HEK293 (cell line): ENCODE measurements at regions not wholly inside any gene's neighbourhood (a gene's known extent, or its start where the extent isn't known, plus 50 kb on each side); places are given as distances from the start of the nearest gene placed in this dataset.

Source experiments
- CTCF ChIA-PET: fragments of 350-600 bp; formaldehyde crosslinking; extraction: SDS; loops from one replicate; lab custom pipeline; 2021; ENCODE audit warnings: antibody characterized with exemption; lab: Yijun Ruan, JAX
- POLR2A ChIA-PET: fragments of 300-600 bp; formaldehyde crosslinking; extraction: SDS; loops from one replicate; lab custom pipeline; 2020; ENCODE audit warnings: antibody characterized with exemption, inconsistent platforms; lab: Yijun Ruan, JAX
- H3K27ac ChIP-seq: fragments of 200-500 bp; sonication (Bioruptor generic); 2 replicates; pipeline ENCODE4 v1.5.1; 2014; ENCODE audit warnings: low read depth, low read length, control low read depth, inconsistent platforms; ENCODE audit errors: extremely low read depth
- H3K36me3 ChIP-seq, 2 experiments: fragments of 200-500 bp in 1 of 2; sonication (Bioruptor generic) in 1 of 2; 1 replicate in 1 of 2; 2 replicates in 1 of 2; pipeline ENCODE4 v1.5.1; 2014 to 2017; ENCODE audit warnings: inconsistent platforms in 2 of 2, low read length in 2 of 2; ENCODE audit not compliant: control insufficient read depth in 2 of 2, insufficient read depth in 1 of 2
- H3K4me1 ChIP-seq: fragments of 200-500 bp; sonication (Bioruptor generic); 2 replicates; pipeline ENCODE4 v1.5.1; 2014; ENCODE audit warnings: mild to moderate bottlenecking, low read length, inconsistent platforms; ENCODE audit not compliant: control insufficient read depth, insufficient read depth
- H3K4me3 ChIP-seq: 2 replicates; pipeline ENCODE4 v1.5.1; 2011; ENCODE audit warnings: low read depth, mild to moderate bottlenecking, control low read depth, low read length, moderate library complexity
- H3K9me3 ChIP-seq: fragments of 200-500 bp; sonication (Bioruptor generic); 2 replicates; pipeline ENCODE4 v1.5.1; 2014; ENCODE audit warnings: low read depth, low read length, inconsistent platforms; ENCODE audit not compliant: control insufficient read depth, insufficient read depth
- EGR2 ChIP-seq: fragments of 450-650 bp; formaldehyde crosslinking; IDR thresholded peaks from 2 replicates; pipeline ENCODE4 v1.5.1; 2016; ENCODE audit warnings: low read depth, missing biosample characterization, missing genetic modification characterization
- ELK4 ChIP-seq: IDR thresholded peaks from 2 replicates; pipeline ENCODE4 v1.6.1; 2011; ENCODE audit warnings: mild to moderate bottlenecking, low read depth, low read length, borderline replicate concordance
- FEZF1 ChIP-seq: fragments of 450-650 bp; formaldehyde crosslinking; IDR thresholded peaks from 2 replicates; pipeline ENCODE4 v1.5.1; 2016; ENCODE audit warnings: missing biosample characterization, missing genetic modification characterization
- HIC1 ChIP-seq: fragments of 450-650 bp; formaldehyde crosslinking; IDR thresholded peaks from 2 replicates; pipeline ENCODE4 v1.5.1; 2016; ENCODE audit warnings: missing biosample characterization, missing genetic modification characterization
- KLF17 ChIP-seq: fragments of 450-650 bp; formaldehyde crosslinking; IDR thresholded peaks from 2 replicates; pipeline ENCODE4 v1.5.1; 2016; ENCODE audit warnings: missing biosample characterization, missing genetic modification characterization
- MEIS1 ChIP-seq: sonication (generic); formaldehyde crosslinking; IDR thresholded peaks from 2 replicates; pipeline ENCODE4 v1.8.1; 2022; ENCODE audit warnings: missing genetic modification reagents, mild to moderate bottlenecking, borderline replicate concordance
- SALL2 ChIP-seq: fragments of 450-650 bp; formaldehyde crosslinking; IDR thresholded peaks from 2 replicates; pipeline ENCODE4 v1.5.0; 2017; ENCODE audit warnings: missing biosample characterization, mild to moderate bottlenecking, missing genetic modification characterization, borderline replicate concordance
- TRIM28 ChIP-seq: IDR thresholded peaks from 2 replicates; pipeline ENCODE4 v1.6.1; 2011; ENCODE audit warnings: low read length, control low read depth, borderline replicate concordance
- ZFP41 ChIP-seq: fragments of 450-650 bp; formaldehyde crosslinking; IDR thresholded peaks from 2 replicates; pipeline ENCODE4 v1.5.1; 2016; ENCODE audit warnings: missing biosample characterization, missing genetic modification characterization, borderline replicate concordance
- ZFP69B ChIP-seq: fragments of 450-650 bp; formaldehyde crosslinking; IDR thresholded peaks from 2 replicates; pipeline ENCODE4 v1.5.1; 2016; ENCODE audit warnings: missing biosample characterization, missing genetic modification characterization
- ZNF133 ChIP-seq: fragments of 450-650 bp; formaldehyde crosslinking; IDR thresholded peaks from 2 replicates; pipeline ENCODE4 v1.5.1; 2016; ENCODE audit warnings: missing biosample characterization, missing genetic modification characterization
- ZNF26 ChIP-seq: fragments of 450-650 bp; formaldehyde crosslinking; IDR thresholded peaks from 2 replicates; pipeline ENCODE4 v1.5.1; 2016; ENCODE audit warnings: missing biosample characterization, missing genetic modification characterization
- ZNF280D ChIP-seq: fragments of 450-650 bp; formaldehyde crosslinking; IDR thresholded peaks from 2 replicates; pipeline ENCODE4 v1.5.1; 2016; ENCODE audit warnings: missing biosample characterization, missing genetic modification characterization
- ZNF311 ChIP-seq: fragments of 450-650 bp; formaldehyde crosslinking; IDR thresholded peaks from 2 replicates; pipeline ENCODE4 v1.5.1; 2017; ENCODE audit warnings: missing biosample characterization, missing genetic modification characterization, borderline replicate concordance
- ZNF404 ChIP-seq: fragments of 450-650 bp; formaldehyde crosslinking; IDR thresholded peaks from 2 replicates; pipeline ENCODE4 v1.5.1; 2017; ENCODE audit warnings: missing biosample characterization, missing genetic modification characterization
- ZNF416 ChIP-seq: fragments of 450-650 bp; formaldehyde crosslinking; IDR thresholded peaks from 2 replicates; pipeline ENCODE4 v1.5.1; 2016; ENCODE audit warnings: missing biosample characterization, missing genetic modification characterization
- ZNF548 ChIP-seq: fragments of 450-650 bp; formaldehyde crosslinking; IDR thresholded peaks from 2 replicates; pipeline ENCODE4 v1.5.1; 2016; ENCODE audit warnings: missing biosample characterization, missing genetic modification characterization
- ZNF561 ChIP-seq: fragments of 450-650 bp; IDR thresholded peaks from 2 replicates; pipeline ENCODE4 v1.5.1; 2018; ENCODE audit warnings: missing biosample characterization, missing genetic modification characterization, borderline replicate concordance
- ZNF580 ChIP-seq: fragments of 450-650 bp; formaldehyde crosslinking; IDR thresholded peaks from 2 replicates; pipeline ENCODE4 v1.5.1; 2016; ENCODE audit warnings: missing biosample characterization, missing genetic modification characterization
- ZNF600 ChIP-seq: fragments of 450-650 bp; formaldehyde crosslinking; IDR thresholded peaks from 2 replicates; pipeline ENCODE4 v1.5.1; 2016; ENCODE audit warnings: missing biosample characterization, missing genetic modification characterization
- ZNF658 ChIP-seq: fragments of 450-650 bp; formaldehyde crosslinking; IDR thresholded peaks from 2 replicates; pipeline ENCODE4; 2016; ENCODE audit warnings: missing biosample characterization, missing genetic modification characterization
- ZNF776 ChIP-seq: fragments of 450-650 bp; formaldehyde crosslinking; IDR thresholded peaks from 2 replicates; pipeline ENCODE4 v1.5.0; 2017; ENCODE audit warnings: missing biosample characterization, missing genetic modification characterization, borderline replicate concordance

GRCh38 chr1:25003457-25004190 lies 73.5 kb upstream of the RUNX3 start:
- POLR2A ChIA-PET: no interaction called here
- no peak for TF ChIP-seq FEZF1 (tag by site-specific recombination)
- no peak for TF ChIP-seq KLF17
- no peak for TF ChIP-seq ZFP41 (tag by site-specific recombination)
- TF ChIP-seq EGR2 (tag by site-specific recombination): no peak
- no peak for TF ChIP-seq ZNF776
- TF ChIP-seq ZNF133: no peak
- TF ChIP-seq ZNF580 (tag by site-specific recombination): no peak
- no peak for TF ChIP-seq ZNF416
- no peak for TF ChIP-seq ZNF404 (tag by site-specific recombination)
- TF ChIP-seq SALL2 (tag by site-specific recombination): no peak
- no peak for TF ChIP-seq ZNF658 (tag by site-specific recombination)
- no peak for TF ChIP-seq TRIM28
- Histone ChIP-seq H3K36me3 (no peaks in the 10 kb centered on the region), H3K9me3 (no peaks in the 10 kb centered on the region), H3K4me3 (no peak overlapping the region), H3K27ac (no peak overlapping the region), H3K4me1 (no peaks in the 10 kb centered on the region)
- CTCF ChIA-PET: interaction anchor here (0.5 to 1.1 kb wide), 3 partner anchors 13 to 120 kb away, joined by 3 to 4 read pairs (median 3); no protein-coding TSS in a partner anchor

GRCh38 chr1:25003000-25003399 lies 72.9 kb upstream of the RUNX3 start:
- ChIA-PET POLR2A (no interaction called here), CTCF (interaction anchor here (0.6 to 1.1 kb wide), 2 partner anchors 13 to 35 kb away, joined by 3 to 4 read pairs; no protein-coding TSS in a partner anchor)
- Histone ChIP-seq H3K36me3 (no peaks in the 10 kb centered on the region), H3K4me1 (no peaks in the 10 kb centered on the region), H3K9me3 (no peaks in the 10 kb centered on the region), H3K4me3 (no peak overlapping the region), H3K27ac (no peak overlapping the region)
- TF ChIP-seq MEIS1 (CRISPR knock-in tag) (no peak), HIC1 (no peak), ELK4 (no peak), ZNF600 (tag by site-specific recombination) (no peak), ZNF280D (tag by site-specific recombination) (no peak), ZNF561 (tag by site-specific recombination) (no peak), ZFP69B (tag by site-specific recombination) (no peak), ZNF311 (tag by site-specific recombination) (no peak), ZNF580 (tag by site-specific recombination) (no peak), ZNF26 (tag by site-specific recombination) (no peak), ZNF548 (tag by site-specific recombination) (no peak)
